ENCODE measurements at regions not wholly inside any gene's neighbourhood (a gene's known extent, or its start where the extent isn't known, plus 50 kb on each side); places are given as distances from the start of the nearest gene placed in this dataset.
"Not testable (repeated sequence)": the region's sequence is repeated elsewhere in the genome, so short reads cannot be mapped to it uniquely, and the experiment has no call there.

DNA sequence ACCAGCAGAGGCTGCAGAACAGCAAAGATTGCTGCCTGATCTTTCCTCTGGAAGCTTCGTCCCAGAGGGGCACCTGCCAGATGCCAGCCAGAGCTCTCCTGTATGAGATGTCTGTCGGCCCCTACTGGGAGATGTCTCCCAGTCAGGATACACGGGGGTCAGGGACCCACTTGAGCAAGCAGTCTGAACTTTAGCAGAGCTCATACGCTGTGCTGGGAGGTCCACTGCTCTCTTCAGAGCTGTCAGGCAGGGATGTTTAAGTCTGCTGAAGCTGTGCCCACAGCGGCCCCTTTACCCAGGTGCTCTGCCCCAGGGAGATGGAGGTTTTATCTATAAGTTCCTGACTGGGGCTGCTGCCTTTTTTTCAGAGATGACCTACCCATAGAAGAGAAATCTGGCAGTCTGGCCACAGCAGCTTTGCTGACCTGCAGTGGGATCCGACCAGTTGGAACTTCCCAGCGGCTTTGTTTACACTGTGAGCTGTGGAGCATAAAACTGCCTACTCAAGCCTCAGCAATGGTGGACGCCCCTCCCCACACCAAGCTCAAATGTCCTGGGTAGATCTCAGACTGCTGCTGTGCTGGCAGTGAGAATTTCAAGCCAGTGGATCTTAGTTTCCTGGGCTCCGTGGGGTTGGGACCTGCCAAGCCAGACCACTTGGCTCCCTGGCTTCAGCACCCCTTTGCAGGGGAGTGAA is 613.9 kb downstream of the HTR1B start:
- TF ChIP-seq SMC3 (IDR thresholded peaks at IDR 0.05; ENCODE audit: low read length); ZNF891 (CRISPR knock-in tag; IDR thresholded peaks at IDR 0.05); SMARCE1 (IDR thresholded peaks at IDR 0.05; ENCODE audit: borderline replicate concordance); ZNF121 (CRISPR knock-in tag; IDR thresholded peaks at IDR 0.05); SUZ12 (IDR thresholded peaks at IDR 0.05; ENCODE audit: low read depth, low read length); ZFY (CRISPR knock-in tag; IDR thresholded peaks at IDR 0.05); FOXK1 (CRISPR knock-in tag; IDR thresholded peaks at IDR 0.05; ENCODE audit: borderline replicate concordance, low read depth); HNRNPLL (IDR thresholded peaks at IDR 0.05; ENCODE audit: low read depth, low read length, poor library complexity, severe bottlenecking): not testable (repeated sequence)
- TF ChIP-seq, protein P1, sequence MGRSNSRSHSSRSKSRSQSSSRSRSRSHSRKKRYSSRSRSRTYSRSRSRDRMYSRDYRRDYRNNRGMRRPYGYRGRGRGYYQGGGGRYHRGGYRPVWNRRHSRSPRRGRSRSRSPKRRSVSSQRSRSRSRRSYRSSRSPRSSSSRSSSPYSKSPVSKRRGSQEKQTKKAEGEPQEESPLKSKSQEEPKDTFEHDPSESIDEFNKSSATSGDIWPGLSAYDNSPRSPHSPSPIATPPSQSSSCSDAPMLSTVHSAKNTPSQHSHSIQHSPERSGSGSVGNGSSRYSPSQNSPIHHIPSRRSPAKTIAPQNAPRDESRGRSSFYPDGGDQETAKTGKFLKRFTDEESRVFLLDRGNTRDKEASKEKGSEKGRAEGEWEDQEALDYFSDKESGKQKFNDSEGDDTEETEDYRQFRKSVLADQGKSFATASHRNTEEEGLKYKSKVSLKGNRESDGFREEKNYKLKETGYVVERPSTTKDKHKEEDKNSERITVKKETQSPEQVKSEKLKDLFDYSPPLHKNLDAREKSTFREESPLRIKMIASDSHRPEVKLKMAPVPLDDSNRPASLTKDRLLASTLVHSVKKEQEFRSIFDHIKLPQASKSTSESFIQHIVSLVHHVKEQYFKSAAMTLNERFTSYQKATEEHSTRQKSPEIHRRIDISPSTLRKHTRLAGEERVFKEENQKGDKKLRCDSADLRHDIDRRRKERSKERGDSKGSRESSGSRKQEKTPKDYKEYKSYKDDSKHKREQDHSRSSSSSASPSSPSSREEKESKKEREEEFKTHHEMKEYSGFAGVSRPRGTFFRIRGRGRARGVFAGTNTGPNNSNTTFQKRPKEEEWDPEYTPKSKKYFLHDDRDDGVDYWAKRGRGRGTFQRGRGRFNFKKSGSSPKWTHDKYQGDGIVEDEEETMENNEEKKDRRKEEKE (IDR thresholded peaks at IDR 0.05): not testable (repeated sequence)
- TF ChIP-seq, protein P2, sequence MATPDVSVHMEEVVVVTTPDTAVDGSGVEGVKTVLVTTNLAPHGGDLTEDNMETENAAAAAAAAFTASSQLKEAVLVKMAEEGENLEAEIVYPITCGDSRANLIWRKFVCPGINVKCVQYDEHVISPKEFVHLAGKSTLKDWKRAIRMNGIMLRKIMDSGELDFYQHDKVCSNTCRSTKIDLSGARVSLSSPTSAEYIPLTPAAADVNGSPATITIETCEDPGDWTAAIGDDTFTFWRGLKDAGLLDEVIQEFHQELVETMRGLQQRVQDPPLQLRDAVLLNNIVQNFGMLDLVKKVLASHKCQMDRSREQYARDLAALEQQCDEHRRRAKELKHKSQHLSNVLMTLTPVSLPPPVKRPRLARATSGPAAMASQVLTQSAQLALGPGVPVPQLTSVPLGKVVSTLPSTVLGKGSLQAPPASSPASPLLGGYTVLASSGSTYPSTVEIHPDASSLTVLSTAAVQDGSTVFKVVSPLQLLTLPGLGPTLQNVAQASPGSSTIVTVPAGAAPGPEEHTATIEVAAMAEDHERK (CRISPR knock-in tag; IDR thresholded peaks at IDR 0.05; ENCODE audit: low read depth): not testable (repeated sequence)
- TF ChIP-seq, protein P3, sequence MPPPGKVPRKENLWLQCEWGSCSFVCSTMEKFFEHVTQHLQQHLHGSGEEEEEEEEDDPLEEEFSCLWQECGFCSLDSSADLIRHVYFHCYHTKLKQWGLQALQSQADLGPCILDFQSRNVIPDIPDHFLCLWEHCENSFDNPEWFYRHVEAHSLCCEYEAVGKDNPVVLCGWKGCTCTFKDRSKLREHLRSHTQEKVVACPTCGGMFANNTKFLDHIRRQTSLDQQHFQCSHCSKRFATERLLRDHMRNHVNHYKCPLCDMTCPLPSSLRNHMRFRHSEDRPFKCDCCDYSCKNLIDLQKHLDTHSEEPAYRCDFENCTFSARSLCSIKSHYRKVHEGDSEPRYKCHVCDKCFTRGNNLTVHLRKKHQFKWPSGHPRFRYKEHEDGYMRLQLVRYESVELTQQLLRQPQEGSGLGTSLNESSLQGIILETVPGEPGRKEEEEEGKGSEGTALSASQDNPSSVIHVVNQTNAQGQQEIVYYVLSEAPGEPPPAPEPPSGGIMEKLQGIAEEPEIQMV (CRISPR knock-in tag; IDR thresholded peaks at IDR 0.05; ENCODE audit: low read depth): not testable (repeated sequence)
- TF ChIP-seq, protein P4, sequence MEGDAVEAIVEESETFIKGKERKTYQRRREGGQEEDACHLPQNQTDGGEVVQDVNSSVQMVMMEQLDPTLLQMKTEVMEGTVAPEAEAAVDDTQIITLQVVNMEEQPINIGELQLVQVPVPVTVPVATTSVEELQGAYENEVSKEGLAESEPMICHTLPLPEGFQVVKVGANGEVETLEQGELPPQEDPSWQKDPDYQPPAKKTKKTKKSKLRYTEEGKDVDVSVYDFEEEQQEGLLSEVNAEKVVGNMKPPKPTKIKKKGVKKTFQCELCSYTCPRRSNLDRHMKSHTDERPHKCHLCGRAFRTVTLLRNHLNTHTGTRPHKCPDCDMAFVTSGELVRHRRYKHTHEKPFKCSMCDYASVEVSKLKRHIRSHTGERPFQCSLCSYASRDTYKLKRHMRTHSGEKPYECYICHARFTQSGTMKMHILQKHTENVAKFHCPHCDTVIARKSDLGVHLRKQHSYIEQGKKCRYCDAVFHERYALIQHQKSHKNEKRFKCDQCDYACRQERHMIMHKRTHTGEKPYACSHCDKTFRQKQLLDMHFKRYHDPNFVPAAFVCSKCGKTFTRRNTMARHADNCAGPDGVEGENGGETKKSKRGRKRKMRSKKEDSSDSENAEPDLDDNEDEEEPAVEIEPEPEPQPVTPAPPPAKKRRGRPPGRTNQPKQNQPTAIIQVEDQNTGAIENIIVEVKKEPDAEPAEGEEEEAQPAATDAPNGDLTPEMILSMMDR (CRISPR knock-in tag; IDR thresholded peaks at IDR 0.05): not testable (repeated sequence)

Data from HepG2 (cell line).